G401 (cell line): ENCODE measurements at regions not wholly inside any gene's neighbourhood (a gene's known extent, or its start where the extent isn't known, plus 50 kb on each side); places are given as distances from the start of the nearest gene placed in this dataset.
"Not testable (repeated sequence)": the region's sequence is repeated elsewhere in the genome, so short reads cannot be mapped to it uniquely, and the experiment has no call there.

ENCODE experiments used
- DNase-seq: peaks from one replicate; pipeline ENCODE4 v3.0.0-alpha.2; 2015; ENCODE audit warnings: low spot score
- in situ Hi-C: cut with HindIII; loops from 2 replicates; pipeline ENCODE4 v1.10.0; 2016; ENCODE audit warnings: low sequenced_read_pairs, mixed read lengths

DNA sequence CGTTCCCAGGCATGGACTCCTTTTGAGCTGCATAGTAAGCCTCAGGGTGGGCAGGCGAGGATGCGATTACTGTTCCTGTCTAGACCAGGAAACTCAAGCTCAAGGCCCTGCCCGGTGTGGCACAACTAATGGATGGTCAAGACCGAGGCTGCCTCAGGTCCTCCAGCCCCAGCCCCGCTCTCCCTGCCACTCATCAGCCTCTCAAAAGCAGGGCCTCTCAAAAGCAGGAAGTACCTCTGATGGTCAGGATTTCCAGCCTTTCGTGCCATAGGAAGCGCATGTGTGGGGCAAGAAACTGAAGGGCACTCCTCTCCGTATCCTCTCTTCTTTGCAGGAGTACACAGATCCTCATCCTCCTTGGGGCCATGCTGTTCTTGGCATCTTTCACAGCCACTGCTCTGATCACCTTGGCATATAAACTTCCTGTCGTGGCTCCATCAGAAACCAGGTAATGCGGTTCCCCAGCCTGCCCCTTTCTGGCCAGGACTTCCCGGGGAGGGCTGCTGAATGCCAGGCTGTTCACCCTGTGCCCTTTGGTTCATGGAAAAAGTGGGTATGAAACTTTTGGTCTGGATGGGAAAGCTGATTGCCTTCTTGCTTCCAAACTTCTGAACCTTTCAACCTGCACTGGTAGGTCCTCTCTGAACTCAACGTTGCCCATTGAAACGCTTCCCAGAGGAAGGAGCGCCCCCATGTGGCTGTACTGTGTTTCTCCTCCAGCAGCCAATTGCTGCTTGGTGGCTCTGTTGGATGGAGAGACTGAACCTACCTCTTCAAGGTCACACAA lies 82.8 kb upstream of the SEC11C start:
- DNase-seq = no peak
- in situ Hi-C loops = loop anchor here (25.0 kb wide), 1 partner anchor 270 kb away; no protein-coding TSS in a partner anchor

DNA sequence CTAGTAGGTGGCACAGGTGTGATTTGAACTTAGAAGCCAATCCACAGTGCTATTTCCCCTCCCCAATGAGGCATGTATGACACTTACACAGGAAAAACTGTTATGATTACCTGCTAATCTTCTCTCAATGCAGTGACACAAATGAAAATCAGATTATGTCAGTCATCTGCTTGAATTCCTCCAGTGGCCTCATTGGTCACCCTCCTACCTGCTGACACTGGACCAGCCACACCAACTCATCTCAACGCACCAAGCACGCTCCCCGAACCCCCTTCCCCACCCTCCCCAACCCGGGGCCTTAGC lies 82.2 kb upstream of the SEC11C start:
- no peak for DNase-seq
- in situ Hi-C loops = loop anchor here (25.0 kb wide), 1 partner anchor 270 kb away; no protein-coding TSS in a partner anchor

DNA sequence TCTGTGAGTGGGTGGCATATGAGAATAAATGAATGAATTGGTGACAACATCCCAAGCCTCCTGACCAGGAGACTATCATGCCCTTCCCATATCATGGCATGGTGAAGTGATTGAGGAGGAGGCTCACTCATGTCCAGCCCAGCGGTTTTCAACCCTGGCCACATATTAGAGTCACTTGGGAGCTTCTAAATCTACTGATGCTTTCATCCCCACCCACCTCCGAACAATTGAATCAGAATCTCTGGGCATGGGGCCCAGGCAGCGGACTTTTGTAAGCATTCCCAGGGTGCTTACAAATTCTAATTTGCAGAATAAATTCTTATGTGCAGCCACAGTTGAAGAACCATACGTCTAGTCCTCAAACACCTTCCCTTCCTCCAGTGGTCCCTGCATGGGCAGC lies 81.7 kb upstream of the SEC11C start:
- in situ Hi-C loops = loop anchor here (25.0 kb wide), 1 partner anchor 271 kb away; no protein-coding TSS in a partner anchor
- no peak for DNase-seq

DNA sequence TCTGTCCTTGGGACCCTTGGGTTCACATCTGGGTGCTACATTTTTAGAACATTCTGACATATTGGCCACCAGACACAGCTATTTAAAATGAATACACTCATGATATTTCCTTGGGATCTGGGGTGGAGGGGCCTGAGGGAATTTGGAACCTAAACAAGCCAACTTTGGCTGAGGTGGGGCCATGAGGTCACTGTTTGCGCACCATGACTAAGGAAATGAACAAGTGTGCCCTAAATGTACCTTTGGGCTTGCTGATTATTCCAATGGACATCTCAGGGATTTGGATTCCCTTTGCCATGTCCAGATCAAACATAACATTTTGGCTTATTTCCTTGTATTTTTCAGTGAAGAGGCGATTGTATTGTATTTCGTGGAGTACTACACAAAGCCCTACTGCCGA lies 80.5 kb upstream of the SEC11C start:
- in situ Hi-C loops = loop anchor here (25.0 kb wide), 1 partner anchor 272 kb away; no protein-coding TSS in a partner anchor
- DNase-seq = no peak

DNA sequence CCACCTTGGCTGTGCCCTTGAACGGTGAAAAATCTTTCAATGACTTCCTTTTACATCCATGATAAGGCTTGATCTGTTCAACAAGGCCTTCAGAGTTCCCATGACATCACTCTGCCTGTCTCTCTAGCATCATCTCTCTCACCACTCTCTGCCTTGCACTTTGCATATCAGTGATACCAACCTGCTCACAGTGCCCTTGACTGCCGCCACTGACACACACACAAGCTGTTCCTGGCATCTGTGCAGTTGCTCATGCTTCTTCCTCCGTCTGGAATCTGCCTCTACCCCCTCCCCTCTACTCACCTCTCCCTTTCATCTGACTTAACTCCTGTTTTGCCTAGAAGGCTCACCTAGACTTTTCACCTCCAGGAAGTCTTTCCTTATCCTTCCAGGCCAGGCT lies 79.1 kb upstream of the SEC11C start:
- no peak for DNase-seq
- in situ Hi-C loops = loop anchor here (25.0 kb wide), 1 partner anchor 273 kb away; no protein-coding TSS in a partner anchor

DNA sequence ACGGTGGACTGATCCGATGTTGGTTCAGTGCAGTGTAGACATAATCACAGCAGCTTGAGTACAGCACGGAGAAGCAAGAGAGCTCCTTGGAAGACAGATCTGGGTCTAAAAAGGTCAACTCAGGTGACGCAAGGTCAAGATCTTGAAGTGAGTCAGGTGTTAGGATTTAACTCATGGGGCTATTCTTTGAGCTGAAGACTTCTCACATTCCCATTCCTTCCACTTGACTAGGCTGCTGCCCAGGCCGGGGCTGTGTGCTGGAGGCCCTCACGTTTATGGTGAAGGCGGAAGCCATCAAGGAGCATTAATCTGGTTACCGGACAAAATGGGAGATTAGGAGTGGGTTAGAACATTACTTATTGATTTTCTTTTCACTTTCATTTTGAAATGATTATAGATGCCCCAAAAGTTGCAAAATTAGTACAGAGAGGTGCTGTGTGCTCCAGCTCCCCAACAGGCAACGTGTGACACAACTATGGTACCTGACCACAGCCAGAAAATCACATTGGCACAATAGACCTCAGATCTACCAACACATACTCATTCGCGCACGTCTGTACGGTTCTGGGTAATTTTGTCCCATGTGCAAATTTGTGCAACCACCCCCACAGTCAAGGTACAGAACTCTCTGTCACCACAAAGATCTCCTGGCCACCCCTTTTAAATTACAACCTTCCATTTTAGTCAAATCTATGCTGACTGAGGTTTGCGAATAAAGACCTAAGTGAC lies 77.6 kb upstream of the SEC11C start:
- in situ Hi-C loops = loop anchor here (25.0 kb wide), 1 partner anchor 275 kb away; no protein-coding TSS in a partner anchor
- no peak for DNase-seq

DNA sequence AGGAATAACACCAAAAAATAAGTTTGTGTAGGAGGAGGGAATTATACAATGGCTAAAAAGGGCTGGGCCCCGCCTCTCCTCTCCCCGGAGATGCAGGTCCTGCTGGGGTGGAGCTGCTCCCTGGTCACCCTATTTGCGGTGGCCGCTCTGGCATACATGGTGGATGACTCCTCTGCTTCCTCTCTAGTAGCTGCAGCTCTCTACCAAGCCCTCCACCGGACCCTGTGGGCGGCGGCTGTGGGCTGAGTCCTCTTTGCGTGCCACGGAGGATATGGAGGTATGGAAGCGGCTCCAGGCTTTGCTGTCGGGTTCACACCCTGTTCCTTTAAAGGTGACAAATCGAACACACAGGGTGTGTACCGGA lies 77.1 kb upstream of the SEC11C start:
- in situ Hi-C loops = loop anchor here (25.0 kb wide), 1 partner anchor 275 kb away; no protein-coding TSS in a partner anchor
- no peak for DNase-seq

DNA sequence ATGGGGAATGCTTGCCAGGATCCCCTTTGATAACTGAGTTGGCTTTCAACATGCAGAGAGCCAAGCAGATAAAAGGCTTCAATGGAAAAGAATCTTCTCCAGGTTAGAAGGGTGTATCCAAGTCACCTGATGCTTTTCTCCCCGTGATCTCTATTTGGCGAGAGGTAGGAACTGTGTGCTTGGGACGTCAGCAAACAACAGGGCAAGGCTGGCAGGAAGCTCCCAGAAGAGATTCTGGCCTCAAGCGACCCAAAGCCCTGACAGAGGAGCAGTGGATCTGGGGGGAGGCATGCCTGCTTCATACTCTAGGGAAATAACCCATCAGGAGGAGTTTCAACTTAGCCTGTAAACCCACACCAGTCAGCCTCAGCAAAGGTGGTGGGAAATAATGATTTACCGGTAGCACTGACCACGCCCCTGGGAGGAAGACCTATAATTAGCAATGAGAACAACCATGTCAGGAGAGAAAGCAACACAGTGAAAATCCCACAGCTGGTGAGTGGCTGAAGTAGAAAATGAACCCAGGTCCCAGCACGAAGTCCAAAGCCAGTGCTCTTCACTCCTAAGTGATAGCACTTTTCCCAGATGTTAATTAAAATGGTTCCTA lies 76.3 kb upstream of the SEC11C start:
- no peak for DNase-seq
- in situ Hi-C loops = loop anchor here (25.0 kb wide), 1 partner anchor 276 kb away; no protein-coding TSS in a partner anchor

DNA sequence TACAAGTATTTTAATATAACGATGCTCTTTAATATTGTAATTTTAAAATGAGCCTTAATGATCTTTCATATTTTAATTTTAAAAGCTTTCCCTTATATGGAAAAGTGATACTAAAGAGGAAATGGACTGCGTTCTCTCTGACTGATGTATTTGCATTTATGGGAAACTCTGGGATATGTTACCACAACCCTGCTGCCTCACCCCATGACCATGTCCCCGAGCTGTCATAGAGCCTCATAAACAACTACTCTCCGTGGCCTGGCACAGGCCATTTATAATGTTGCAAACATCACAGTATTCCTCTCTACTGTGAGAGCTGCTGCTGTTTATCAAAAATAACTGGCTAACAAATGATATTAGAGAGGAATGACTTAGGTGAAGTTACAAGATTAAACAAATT lies 75.8 kb upstream of the SEC11C start:
- in situ Hi-C loops = loop anchor here (25.0 kb wide), 1 partner anchor 277 kb away; no protein-coding TSS in a partner anchor
- DNase-seq = no peak

DNA sequence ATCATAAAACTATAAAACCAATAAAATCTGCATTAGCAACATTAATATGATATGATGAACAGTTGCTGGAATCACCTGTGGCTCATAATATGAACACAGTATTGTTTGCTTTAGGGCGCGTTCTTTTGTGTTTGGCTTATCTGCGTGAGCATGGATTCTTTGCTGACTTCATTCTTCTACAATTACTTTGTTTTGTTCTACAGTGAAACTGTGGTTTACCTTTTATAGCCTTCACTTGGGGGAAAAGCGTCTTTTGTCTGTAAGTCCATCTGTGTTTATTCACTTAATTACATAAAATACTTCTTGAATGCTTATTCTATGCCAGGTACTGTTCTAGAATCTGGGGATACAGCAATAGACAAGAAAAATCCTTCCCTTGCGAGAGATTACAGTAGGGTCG lies 74.0 kb upstream of the SEC11C start:
- DNase-seq = no peak
- in situ Hi-C loops = loop anchor here (25.0 kb wide), 1 partner anchor 278 kb away; no protein-coding TSS in a partner anchor

DNA sequence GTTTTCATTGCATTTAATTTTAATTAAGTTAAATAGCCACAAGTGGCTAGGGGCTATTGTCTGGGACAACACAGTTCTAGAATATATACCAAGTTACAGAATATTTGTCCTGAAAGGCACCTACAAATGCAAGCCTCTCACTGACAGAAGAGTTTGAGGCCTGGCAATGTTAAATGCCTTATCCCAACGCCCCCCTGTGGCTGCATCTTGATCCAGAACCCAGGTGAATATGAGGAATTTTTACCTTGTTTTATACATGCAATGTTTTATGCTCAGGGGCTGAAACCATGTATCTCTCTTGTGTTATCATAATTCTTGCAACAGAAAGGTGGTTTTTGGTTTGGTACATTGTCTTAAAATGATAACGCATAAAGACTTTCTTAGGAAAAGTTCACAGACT lies 71.8 kb upstream of the SEC11C start:
- peak; percentile 83 for DNase-seq
- in situ Hi-C loops = loop anchor here (25.0 kb wide), 1 partner anchor 281 kb away; no protein-coding TSS in a partner anchor

DNA sequence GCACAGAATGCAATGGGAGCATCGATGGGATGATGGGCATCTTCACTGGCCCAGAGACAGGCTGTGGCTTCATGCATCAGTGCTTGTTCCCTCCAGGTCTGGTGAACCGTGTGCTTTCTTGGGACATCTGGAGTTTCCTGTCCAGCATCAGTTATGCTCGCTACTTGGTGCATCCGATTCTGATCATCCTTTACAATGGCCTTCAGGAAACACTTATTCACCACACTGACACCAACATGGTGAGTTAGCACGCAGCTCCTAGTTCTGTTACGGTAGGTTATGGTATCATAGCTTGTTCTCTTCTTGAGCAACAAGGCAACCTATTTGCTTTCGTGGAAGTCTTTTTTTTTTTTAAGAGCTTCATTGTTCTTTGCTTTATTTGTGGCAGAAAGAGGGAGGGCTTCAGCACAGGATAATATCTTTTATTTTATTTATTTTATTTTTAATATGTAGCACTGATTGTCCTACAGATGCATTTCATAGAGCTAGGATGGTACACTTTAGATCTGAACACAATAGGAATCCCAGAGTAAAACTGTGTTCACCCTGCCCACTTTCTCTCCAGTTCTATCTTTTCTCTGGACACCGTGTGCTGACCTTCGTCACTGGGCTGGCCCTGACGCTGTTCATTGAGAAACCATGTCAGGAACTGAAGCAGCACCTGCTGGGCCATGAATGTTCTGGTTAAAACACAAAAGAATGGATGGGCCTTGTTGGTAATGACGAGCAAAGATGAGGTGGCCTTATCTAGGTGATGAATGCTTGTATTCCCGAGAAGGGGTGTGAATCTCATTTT lies 71.2 kb upstream of the SEC11C start:
- DNase-seq = no peak
- in situ Hi-C loops = loop anchor here (25.0 kb wide), 1 partner anchor 281 kb away; no protein-coding TSS in a partner anchor

DNA sequence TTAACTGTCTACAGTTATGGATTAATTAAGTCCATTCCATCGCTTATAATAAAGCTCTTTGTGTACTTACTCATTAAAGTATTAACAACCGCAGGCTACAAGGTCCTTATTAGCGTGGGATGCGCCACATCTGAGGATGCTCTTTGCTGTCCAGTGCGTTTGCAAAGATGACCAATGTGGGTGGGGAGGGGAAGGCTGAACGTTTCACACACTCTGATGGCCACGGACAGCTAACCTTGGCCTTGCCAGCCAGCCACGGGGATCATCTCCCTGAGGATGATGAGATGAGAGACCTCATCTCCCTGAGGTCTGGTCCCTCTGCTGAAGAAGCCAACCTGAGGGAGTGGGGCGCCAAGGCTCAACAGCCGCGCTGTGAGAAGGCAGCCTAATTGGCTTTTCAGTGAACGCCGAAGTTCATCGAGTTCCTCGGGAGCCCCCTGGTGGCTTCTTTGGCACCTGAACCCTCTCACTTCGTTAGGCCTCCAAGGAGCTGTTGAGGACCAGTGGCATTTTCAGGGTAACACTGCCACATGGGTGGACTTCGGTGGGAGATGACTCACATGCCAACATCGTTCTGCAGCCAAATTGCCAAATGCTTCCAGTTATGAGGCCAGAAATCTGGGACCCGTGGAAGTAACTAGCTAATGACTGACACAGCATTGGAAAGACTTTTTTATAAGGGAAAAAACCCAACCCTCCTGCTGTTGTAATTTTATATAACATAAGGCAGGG lies 69.3 kb upstream of the SEC11C start:
- DNase-seq = peak; percentile 94
- in situ Hi-C loops = loop anchor here (25.0 kb wide), 1 partner anchor 283 kb away; no protein-coding TSS in a partner anchor

DNA sequence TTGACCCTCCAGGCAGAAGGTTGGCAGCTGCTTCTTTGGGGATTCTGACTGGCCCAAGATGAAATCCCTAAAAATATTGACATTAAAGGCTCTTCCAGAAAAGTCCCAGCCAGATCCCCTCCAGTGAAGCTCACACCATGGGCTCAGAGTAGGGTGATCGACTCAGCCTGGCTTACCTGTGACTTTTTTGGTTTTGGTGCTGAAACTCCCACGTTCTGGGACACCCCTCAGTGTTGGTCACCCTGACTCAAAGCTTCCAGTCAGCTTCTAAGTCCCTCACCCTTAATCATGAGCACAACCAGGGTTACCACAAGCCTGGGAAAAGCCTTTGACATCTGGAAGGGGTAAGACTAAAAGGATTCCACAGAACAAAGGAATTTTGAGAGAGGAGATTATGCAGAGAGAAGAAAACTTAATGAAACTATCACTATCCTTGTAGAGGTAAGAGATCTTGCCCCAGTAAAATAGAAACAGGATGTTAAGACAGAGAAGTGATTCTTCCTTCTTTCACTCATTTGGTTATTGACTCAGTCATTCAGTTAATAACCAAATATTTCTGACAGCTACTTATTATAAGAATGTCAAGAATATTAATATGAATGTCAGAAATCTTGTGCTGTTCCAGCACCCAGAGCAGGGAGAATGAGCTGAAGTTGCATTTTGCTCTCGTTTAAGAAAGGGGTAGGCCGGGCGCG lies 66.8 kb upstream of the SEC11C start:
- in situ Hi-C loops = loop anchor here (25.0 kb wide), 1 partner anchor 286 kb away; no protein-coding TSS in a partner anchor
- DNase-seq = no peak

DNA sequence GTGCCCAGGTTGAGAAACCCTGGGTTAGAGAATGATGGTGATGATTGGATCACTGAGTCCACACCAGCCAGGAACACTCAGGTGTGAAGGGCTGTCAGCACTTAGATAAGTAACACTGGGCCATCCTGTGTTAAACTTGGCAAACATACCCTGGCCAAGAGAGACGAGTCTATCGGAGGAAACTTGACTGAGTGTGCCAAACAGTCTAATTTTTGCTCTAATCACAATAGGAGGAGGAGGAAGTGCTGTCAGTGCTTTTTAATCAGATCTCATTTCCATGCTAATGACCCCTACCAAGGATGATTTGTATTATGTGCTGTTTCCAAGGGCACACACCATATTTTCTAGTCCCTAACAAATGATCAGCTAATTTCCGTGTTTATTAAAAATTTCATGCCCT lies 63.8 kb upstream of the SEC11C start:
- in situ Hi-C loops = no loop called here
- DNase-seq = no peak

DNA sequence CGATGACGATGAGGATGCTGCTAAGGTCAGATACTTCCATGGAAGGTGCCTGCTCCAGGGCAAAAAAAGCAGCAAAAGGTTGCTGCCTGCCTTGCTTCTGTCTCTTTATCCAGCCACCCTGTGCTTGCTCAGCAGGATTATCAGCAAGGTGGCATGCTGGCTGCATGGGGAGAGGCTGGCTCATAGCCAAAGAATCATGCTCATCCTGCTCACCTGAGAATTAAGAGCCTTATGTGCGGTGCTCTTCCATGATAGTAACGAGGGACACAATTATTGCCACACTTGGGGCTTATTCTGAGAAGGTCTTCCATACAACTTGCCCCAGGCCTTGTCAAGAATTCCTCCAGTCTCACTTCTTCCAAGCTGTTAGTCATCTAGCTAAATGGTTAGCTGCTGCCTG lies 60.4 kb upstream of the SEC11C start:
- in situ Hi-C loops = no loop called here
- DNase-seq = no peak

DNA sequence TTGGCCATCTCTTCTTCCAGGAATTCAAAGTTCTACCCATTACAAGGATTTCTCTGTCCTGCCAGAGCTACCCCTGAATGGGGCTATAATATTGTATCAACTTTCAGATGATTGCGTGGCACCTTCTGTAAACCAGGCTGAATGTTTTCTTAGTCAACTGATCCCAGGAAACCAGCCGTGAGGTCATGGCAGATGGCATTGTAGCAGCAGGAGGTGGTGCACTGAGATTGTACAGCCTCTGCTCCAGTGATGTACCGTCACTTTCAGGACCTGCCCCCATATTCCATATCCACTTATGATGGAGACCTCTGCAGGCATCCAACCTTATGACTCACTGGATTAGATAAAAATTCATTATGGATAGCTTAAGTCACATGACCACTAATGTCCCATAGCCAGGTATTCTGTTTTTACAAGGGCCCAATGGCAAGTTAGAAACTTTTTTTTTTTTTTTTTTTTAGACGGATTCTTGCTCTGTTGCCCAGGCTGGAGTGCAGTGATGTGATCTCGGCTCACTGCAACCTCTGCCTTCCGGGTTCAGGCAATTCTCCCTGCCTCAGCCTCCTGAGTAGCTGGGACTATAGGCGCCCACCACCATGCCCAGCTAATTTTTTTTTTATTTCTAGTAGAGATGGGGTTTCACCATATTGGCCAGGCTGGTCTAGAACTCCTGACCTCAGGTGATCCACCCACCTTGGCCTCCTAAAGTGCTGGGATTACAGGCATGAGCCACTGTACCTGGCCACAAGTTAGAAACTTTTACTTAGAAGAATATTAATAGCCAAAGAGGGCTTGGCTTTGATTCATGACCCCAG lies 59.8 kb upstream of the SEC11C start:
- DNase-seq, in situ Hi-C loops: not testable (repeated sequence)
